ENCODE measurements at regions not wholly inside any gene's neighbourhood (a gene's known extent, or its start where the extent isn't known, plus 50 kb on each side); places are given as distances from the start of the nearest gene placed in this dataset.

- no peaks in the 10 kb centered on the region for H4K20me1 ChIP-seq (ENCODE audit: insufficient read depth)
Observed at GRCh38 chr2:217407362-217407761, 547.5 kb upstream of the TNP1 start.

GRCh38 chr2:217404236-217404760 lies 544.4 kb upstream of the TNP1 start:
- H3K9me2 ChIP-seq = no peaks in the 10 kb centered on the region
- H3K36me3 ChIP-seq (replicated peaks in 1 of 2; ENCODE audit: control insufficient read depth in 1 of 2, insufficient read depth in 2 of 2, low read length in 1 of 2) = no peaks in the 10 kb centered on the region
- H3K4me3 ChIP-seq (ENCODE audit: low read depth in 2 of 2, low read length in 1 of 2) = no peak overlapping the region
- no peaks in the 10 kb centered on the region for H3F3A ChIP-seq (replicated peaks; ENCODE audit: insufficient read depth)
- no peak for DNase-seq
- H3K27me3 ChIP-seq (ENCODE audit: insufficient read depth) = no peaks in the 10 kb centered on the region
- no peak overlapping the region for H3K9ac ChIP-seq
- H3K4me1 ChIP-seq (ENCODE audit: control insufficient read depth in 1 of 2, insufficient read depth in 2 of 2, low read depth in 1 of 2, low read length in 1 of 2) = peaks cover 0 to 9% of the 10 kb centered on the region in 2 experiments; a peak in 1 of 4 replicates
- no peaks in the 10 kb centered on the region for H3K79me2 ChIP-seq (ENCODE audit: insufficient read depth)
- ChIA-PET CTCF (no interaction called here), POLR2A (no interaction called here)
- H3K27ac ChIP-seq (ENCODE audit: low read depth in 2 of 2, low read length in 1 of 2) = no peak overlapping the region
- WGBS (ENCODE audit: low lambda C conversion rate) = 85% methylated on average over 2 of the region's 2 CpGs
- no peak overlapping the region for H2AFZ ChIP-seq (ENCODE audit: low read depth)
- H4K20me1 ChIP-seq (ENCODE audit: insufficient read depth) = no peaks in the 10 kb centered on the region
- no peak overlapping the region for H3K4me2 ChIP-seq
- TF ChIP-seq, protein P1, sequence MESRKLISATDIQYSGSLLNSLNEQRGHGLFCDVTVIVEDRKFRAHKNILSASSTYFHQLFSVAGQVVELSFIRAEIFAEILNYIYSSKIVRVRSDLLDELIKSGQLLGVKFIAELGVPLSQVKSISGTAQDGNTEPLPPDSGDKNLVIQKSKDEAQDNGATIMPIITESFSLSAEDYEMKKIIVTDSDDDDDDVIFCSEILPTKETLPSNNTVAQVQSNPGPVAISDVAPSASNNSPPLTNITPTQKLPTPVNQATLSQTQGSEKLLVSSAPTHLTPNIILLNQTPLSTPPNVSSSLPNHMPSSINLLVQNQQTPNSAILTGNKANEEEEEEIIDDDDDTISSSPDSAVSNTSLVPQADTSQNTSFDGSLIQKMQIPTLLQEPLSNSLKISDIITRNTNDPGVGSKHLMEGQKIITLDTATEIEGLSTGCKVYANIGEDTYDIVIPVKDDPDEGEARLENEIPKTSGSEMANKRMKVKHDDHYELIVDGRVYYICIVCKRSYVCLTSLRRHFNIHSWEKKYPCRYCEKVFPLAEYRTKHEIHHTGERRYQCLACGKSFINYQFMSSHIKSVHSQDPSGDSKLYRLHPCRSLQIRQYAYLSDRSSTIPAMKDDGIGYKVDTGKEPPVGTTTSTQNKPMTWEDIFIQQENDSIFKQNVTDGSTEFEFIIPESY (IDR thresholded peaks at IDR 0.05; ENCODE audit: borderline replicate concordance, low read depth) = no peak
- TF ChIP-seq EP300 (IDR thresholded peaks at IDR 0.05; ENCODE audit: borderline replicate concordance in 1 of 2, low read depth in 1 of 2, low read length in 1 of 2) (no peak), GATA2 (CRISPR knock-in tag; IDR thresholded peaks at IDR 0.05) (no peak), TCF12 (IDR thresholded peaks at IDR 0.05) (no peak), RFX5 (IDR thresholded peaks at IDR 0.05; ENCODE audit: low read length) (no peak), RCOR1 (IDR thresholded peaks at IDR 0.05; ENCODE audit: low read length) (no peak)
- TF ChIP-seq, protein P2, sequence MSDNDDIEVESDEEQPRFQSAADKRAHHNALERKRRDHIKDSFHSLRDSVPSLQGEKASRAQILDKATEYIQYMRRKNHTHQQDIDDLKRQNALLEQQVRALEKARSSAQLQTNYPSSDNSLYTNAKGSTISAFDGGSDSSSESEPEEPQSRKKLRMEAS (IDR thresholded peaks at IDR 0.05; ENCODE audit: low read depth) = no peak
- H3K9me3 ChIP-seq = no peaks in the 10 kb centered on the region

More at GRCh38 chr2:217407362-217407761, 547.5 kb upstream of the TNP1 start:
- no peak overlapping the region for H3K4me2 ChIP-seq
- no peak overlapping the region; the same call in 1 of the 2 replicates for H2AFZ ChIP-seq (ENCODE audit: low read depth)
- ChIA-PET CTCF (no interaction called here), POLR2A (no interaction called here)
- H3K36me3 ChIP-seq (replicated peaks in 1 of 2; ENCODE audit: control insufficient read depth in 1 of 2, insufficient read depth in 2 of 2, low read length in 1 of 2) = no peaks in the 10 kb centered on the region
- H3K27ac ChIP-seq (ENCODE audit: low read depth in 2 of 2, low read length in 1 of 2) = no peak overlapping the region
- no peaks in the 10 kb centered on the region for H3K9me3 ChIP-seq
- H3F3A ChIP-seq (replicated peaks; ENCODE audit: insufficient read depth) = no peaks in the 10 kb centered on the region
- peaks cover 10 to 11% of the 10 kb centered on the region in 2 experiments; a peak in 2 of 4 replicates for H3K4me1 ChIP-seq (ENCODE audit: control insufficient read depth in 1 of 2, insufficient read depth in 2 of 2, low read depth in 1 of 2, low read length in 1 of 2)
- no peaks in the 10 kb centered on the region for H3K9me2 ChIP-seq
- TF ChIP-seq RXRA (IDR thresholded peaks at IDR 0.05; ENCODE audit: borderline replicate concordance, low read depth) (no peak), TAF1 (IDR thresholded peaks at IDR 0.05; ENCODE audit: borderline replicate concordance, low read depth, low read length) (no peak), RFX5 (IDR thresholded peaks at IDR 0.05; ENCODE audit: low read length) (no peak), GATA2 (CRISPR knock-in tag; IDR thresholded peaks at IDR 0.05) (no peak), IRF3 (IDR thresholded peaks at IDR 0.05; ENCODE audit: low read depth, low read length) (no peak), MEF2A (IDR thresholded peaks at IDR 0.05; ENCODE audit: borderline replicate concordance, low read depth) (no peak), RCOR1 (IDR thresholded peaks at IDR 0.05; ENCODE audit: low read length) (no peak), RAD21 (IDR thresholded peaks at IDR 0.05; ENCODE audit: low read length) (no peak)
- TF ChIP-seq, protein P2 (IDR thresholded peaks at IDR 0.05; ENCODE audit: low read depth) = no peak
- no peak overlapping the region for H3K9ac ChIP-seq
- no peak for DNase-seq
- no peaks in the 10 kb centered on the region for H3K79me2 ChIP-seq (ENCODE audit: insufficient read depth)
- no peak overlapping the region for H3K4me3 ChIP-seq (ENCODE audit: low read depth in 2 of 2, low read length in 1 of 2)
- no peaks in the 10 kb centered on the region for H3K27me3 ChIP-seq (ENCODE audit: insufficient read depth)
- 63% methylated on average over 3 of the region's 3 CpGs for WGBS (ENCODE audit: low lambda C conversion rate)
